ENCODE measurements at regions not wholly inside any gene's neighbourhood (a gene's known extent, or its start where the extent isn't known, plus 50 kb on each side); places are given as distances from the start of the nearest gene placed in this dataset.

DNA sequence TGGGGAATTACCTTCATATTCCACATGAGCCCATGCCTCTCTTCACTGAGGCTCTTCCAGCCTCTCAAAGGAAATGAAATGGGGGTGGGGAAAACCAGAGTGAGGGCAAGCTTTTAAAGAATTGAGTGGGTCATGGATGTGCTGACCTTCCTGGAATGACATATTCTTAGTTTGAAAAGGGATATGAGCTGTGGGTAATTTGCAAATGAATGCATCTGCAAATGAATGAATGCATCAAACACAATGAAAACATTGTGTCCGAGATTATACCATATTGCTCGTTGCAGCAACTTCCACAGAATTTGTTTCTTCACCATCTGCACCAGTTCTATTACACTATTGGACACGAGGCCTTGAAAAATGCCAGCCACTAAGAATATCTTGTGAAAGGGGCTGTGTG lies 198.6 kb upstream of the CDH6 start:
- H3K36me3 ChIP-seq (ENCODE audit: control insufficient read depth in 2 of 2, extremely low read depth in 1 of 2, insufficient read depth in 2 of 2, low read length in 2 of 2) = no peaks in the 10 kb centered on the region
- H3K9me3 ChIP-seq (replicated peaks; ENCODE audit: control insufficient read depth, insufficient read depth, low read length) = no peaks in the 10 kb centered on the region
- intact Hi-C loops (cut with micrococcal nuclease) (no loop called here), dilution Hi-C loops (cut with MboI; ENCODE audit: extremely low pct_ligation_motif_present, low sequenced_read_pairs) (no loop called here)
- POLR2A ChIA-PET = no interaction called here
- no peak overlapping the region for H2AFZ ChIP-seq (ENCODE audit: low read depth, low read length)
- no peak overlapping the region for H3K4me2 ChIP-seq (ENCODE audit: insufficient read depth, low read length)
- H4K20me1 ChIP-seq (replicated peaks; ENCODE audit: control insufficient read depth, extremely low read depth, insufficient read depth, low read length) = no peaks in the 10 kb centered on the region
- FAIRE-seq = no peak
- no peaks in the 10 kb centered on the region for H3K27me3 ChIP-seq (ENCODE audit: control insufficient read depth in 2 of 2, insufficient read depth in 2 of 2, low read length in 2 of 2)
- no peaks in the 10 kb centered on the region for H3K4me1 ChIP-seq (ENCODE audit: control insufficient read depth, extremely low read depth, insufficient read depth, low read length)
- no peak overlapping the region for H3K27ac ChIP-seq (ENCODE audit: insufficient read depth, low read depth, low read length)
- no peaks in the 10 kb centered on the region for H3K9me1 ChIP-seq (replicated peaks; ENCODE audit: control insufficient read depth, extremely low read depth, insufficient read depth, low read length)
- TF ChIP-seq, protein P1, sequence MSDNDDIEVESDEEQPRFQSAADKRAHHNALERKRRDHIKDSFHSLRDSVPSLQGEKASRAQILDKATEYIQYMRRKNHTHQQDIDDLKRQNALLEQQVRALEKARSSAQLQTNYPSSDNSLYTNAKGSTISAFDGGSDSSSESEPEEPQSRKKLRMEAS (IDR thresholded peaks at IDR 0.05; ENCODE audit: insufficient read depth, insufficient read length) = no peak
- TF ChIP-seq JUN (IDR thresholded peaks at IDR 0.05; ENCODE audit: borderline replicate concordance, insufficient read depth, insufficient read length, low read depth) (no peak), POLR2AphosphoS5 (IDR thresholded peaks at IDR 0.05; ENCODE audit: insufficient read depth, low read depth, low read length) (no peak)
- TF ChIP-seq, protein P2, sequence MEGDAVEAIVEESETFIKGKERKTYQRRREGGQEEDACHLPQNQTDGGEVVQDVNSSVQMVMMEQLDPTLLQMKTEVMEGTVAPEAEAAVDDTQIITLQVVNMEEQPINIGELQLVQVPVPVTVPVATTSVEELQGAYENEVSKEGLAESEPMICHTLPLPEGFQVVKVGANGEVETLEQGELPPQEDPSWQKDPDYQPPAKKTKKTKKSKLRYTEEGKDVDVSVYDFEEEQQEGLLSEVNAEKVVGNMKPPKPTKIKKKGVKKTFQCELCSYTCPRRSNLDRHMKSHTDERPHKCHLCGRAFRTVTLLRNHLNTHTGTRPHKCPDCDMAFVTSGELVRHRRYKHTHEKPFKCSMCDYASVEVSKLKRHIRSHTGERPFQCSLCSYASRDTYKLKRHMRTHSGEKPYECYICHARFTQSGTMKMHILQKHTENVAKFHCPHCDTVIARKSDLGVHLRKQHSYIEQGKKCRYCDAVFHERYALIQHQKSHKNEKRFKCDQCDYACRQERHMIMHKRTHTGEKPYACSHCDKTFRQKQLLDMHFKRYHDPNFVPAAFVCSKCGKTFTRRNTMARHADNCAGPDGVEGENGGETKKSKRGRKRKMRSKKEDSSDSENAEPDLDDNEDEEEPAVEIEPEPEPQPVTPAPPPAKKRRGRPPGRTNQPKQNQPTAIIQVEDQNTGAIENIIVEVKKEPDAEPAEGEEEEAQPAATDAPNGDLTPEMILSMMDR (IDR thresholded peaks at IDR 0.05; ENCODE audit: extremely low read depth in 1 of 2, insufficient read depth in 1 of 2, low read depth in 1 of 2, low read length in 2 of 2) = no peak
- no TSS peak for BruUV-seq (replicated peaks)
- CTCF ChIA-PET = no interaction called here
- no peaks in the 10 kb centered on the region for H3K79me2 ChIP-seq (ENCODE audit: control insufficient read depth, insufficient read depth, low read length)
- H3K4me3 ChIP-seq (replicated peaks in 1 of 3; ENCODE audit: insufficient read depth in 1 of 3, low read depth in 1 of 3, low read length in 3 of 3) = no peak overlapping the region
- no peak overlapping the region for H3K9ac ChIP-seq (replicated peaks; ENCODE audit: extremely low read depth, insufficient read depth, low read length)
- no peak for DNase-seq (ENCODE audit: low read depth, low spot score)

DNA sequence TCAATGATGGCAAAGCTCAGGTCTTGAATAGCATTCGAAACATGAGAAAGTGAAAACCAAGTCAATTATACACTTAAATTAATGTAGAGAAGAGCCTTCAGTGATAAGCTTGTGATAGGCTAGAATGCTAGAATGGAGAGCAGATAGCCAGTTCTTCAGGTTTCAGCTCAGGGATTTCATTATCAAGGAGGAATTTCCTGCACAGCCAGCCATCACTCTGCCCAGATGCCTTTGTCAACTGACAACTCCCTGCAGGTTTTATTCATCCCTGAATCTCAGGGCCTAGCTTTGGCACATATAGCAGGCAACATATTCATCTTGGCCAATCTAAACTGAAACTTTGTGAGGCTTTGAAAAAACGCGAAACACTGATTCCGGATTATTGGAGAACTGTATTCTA lies 199.3 kb upstream of the CDH6 start:
- no peaks in the 10 kb centered on the region for H4K20me1 ChIP-seq (replicated peaks; ENCODE audit: control insufficient read depth, extremely low read depth, insufficient read depth, low read length)
- no peaks in the 10 kb centered on the region for H3K9me1 ChIP-seq (replicated peaks; ENCODE audit: control insufficient read depth, extremely low read depth, insufficient read depth, low read length)
- no peaks in the 10 kb centered on the region for H3K9me3 ChIP-seq (replicated peaks; ENCODE audit: control insufficient read depth, insufficient read depth, low read length)
- no peaks in the 10 kb centered on the region for H3K27me3 ChIP-seq (ENCODE audit: control insufficient read depth in 2 of 2, insufficient read depth in 2 of 2, low read length in 2 of 2)
- no peak overlapping the region for H3K9ac ChIP-seq (replicated peaks; ENCODE audit: extremely low read depth, insufficient read depth, low read length)
- CTCF ChIA-PET = no interaction called here
- H2AFZ ChIP-seq (ENCODE audit: low read depth, low read length) = no peak overlapping the region
- intact Hi-C loops (cut with micrococcal nuclease) = no loop called here
- no peak for TF ChIP-seq GATA2 (IDR thresholded peaks at IDR 0.05; ENCODE audit: insufficient read depth, insufficient read length, low read depth, low read length)
- no TSS peak for BruUV-seq (replicated peaks)
- POLR2A ChIA-PET = no interaction called here
- no peaks in the 10 kb centered on the region for H3K79me2 ChIP-seq (ENCODE audit: control insufficient read depth, insufficient read depth, low read length)
- H3K4me3 ChIP-seq (replicated peaks in 1 of 3; ENCODE audit: insufficient read depth in 1 of 3, low read depth in 1 of 3, low read length in 3 of 3) = no peak overlapping the region
- H3K36me3 ChIP-seq (ENCODE audit: control insufficient read depth in 2 of 2, extremely low read depth in 1 of 2, insufficient read depth in 2 of 2, low read length in 2 of 2) = no peaks in the 10 kb centered on the region
- no peaks in the 10 kb centered on the region for H3K4me1 ChIP-seq (ENCODE audit: control insufficient read depth, extremely low read depth, insufficient read depth, low read length)
- dilution Hi-C loops (cut with MboI; ENCODE audit: extremely low pct_ligation_motif_present, low sequenced_read_pairs) = no loop called here
- H3K4me2 ChIP-seq (ENCODE audit: insufficient read depth, low read length) = no peak overlapping the region
- FAIRE-seq (no peak), DNase-seq (ENCODE audit: low read depth, low spot score) (no peak)
- no peak overlapping the region for H3K27ac ChIP-seq (ENCODE audit: insufficient read depth, low read depth, low read length)

Measured in endothelial cell of umbilical vein (primary cell).